Neural progenitor cell (in vitro differentiated cells): ENCODE measurements at regions not wholly inside any gene's neighbourhood (a gene's known extent, or its start where the extent isn't known, plus 50 kb on each side); places are given as distances from the start of the nearest gene placed in this dataset.

ENCODE experiments used
- EZH2 ChIP-seq: fragments of 200-600 bp; sonication (generic); IDR thresholded peaks from 2 replicates; pipeline ENCODE4 v1.6.1; 2017; ENCODE audit warnings: antibody characterized with exemption, mild to moderate bottlenecking, moderate library complexity
- EZH2phosphoT487 ChIP-seq: fragments of 200-600 bp; sonication (generic); IDR thresholded peaks from 2 replicates; pipeline ENCODE4 v1.6.1; 2017; ENCODE audit warnings: antibody characterized with exemption
- TF ChIP-seq, protein P1 (sequence below): fragments of 200-600 bp; sonication (generic); IDR thresholded peaks from 2 replicates; pipeline ENCODE4 v1.5.1; 2017; ENCODE audit warnings: antibody characterized with exemption, mild to moderate bottlenecking

DNA sequence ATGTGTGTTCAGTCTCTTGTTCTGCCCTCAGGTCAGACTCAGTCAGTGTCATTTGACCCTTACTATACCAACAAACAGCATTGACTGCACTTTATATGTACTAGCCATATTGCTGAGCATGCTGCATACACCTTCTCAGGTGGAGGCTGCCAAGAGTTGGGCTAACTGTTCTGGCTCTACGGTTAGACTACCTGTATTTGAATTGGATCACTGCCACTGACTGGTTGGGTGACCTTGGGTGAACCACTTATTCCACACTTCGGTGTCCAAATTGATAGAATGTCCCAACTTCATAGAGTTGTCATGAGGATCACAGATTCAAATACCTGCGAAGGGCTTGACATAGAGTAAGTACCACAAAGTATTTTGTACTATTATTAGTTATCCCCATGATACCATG lies 91.2 kb upstream of the GPR50 start:
- TF ChIP-seq, protein P1, sequence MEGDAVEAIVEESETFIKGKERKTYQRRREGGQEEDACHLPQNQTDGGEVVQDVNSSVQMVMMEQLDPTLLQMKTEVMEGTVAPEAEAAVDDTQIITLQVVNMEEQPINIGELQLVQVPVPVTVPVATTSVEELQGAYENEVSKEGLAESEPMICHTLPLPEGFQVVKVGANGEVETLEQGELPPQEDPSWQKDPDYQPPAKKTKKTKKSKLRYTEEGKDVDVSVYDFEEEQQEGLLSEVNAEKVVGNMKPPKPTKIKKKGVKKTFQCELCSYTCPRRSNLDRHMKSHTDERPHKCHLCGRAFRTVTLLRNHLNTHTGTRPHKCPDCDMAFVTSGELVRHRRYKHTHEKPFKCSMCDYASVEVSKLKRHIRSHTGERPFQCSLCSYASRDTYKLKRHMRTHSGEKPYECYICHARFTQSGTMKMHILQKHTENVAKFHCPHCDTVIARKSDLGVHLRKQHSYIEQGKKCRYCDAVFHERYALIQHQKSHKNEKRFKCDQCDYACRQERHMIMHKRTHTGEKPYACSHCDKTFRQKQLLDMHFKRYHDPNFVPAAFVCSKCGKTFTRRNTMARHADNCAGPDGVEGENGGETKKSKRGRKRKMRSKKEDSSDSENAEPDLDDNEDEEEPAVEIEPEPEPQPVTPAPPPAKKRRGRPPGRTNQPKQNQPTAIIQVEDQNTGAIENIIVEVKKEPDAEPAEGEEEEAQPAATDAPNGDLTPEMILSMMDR, result no peak
- TF ChIP-seq EZH2 (no peak), EZH2phosphoT487 (no peak)
